Transverse colon (tissue), 4 donors: ENCODE measurements at regions not wholly inside any gene's neighbourhood (a gene's known extent, or its start where the extent isn't known, plus 50 kb on each side); places are given as distances from the start of the nearest gene placed in this dataset.
"Not testable (repeated sequence)": the region's sequence is repeated elsewhere in the genome, so short reads cannot be mapped to it uniquely, and the experiment has no call there.

ENCODE experiments used
- CTCF ChIP-seq, 5 experiments: fragments of 200-600 bp in 3 of 5; fragments of 450-650 bp in 2 of 5; sonication (generic) in 3 of 5; IDR thresholded peaks; 1 replicate in 2 of 5; 2 replicates in 3 of 5; pipeline ENCODE4 v1.5.1; 2016 to 2017; ENCODE audit warnings: antibody characterized with exemption in 5 of 5, inconsistent platforms in 3 of 5, mild to moderate bottlenecking in 2 of 5, moderate library complexity in 1 of 5
- EP300 ChIP-seq: sonication (generic); formaldehyde crosslinking; IDR thresholded peaks from one replicate; pipeline ENCODE4 v1.6.1; 2017; ENCODE audit warnings: antibody characterized with exemption, low read depth
- POLR2AphosphoS5 ChIP-seq, 3 donors: sonication (generic); formaldehyde crosslinking; IDR thresholded peaks; one replicate each; pipeline ENCODE4 v1.6.1; 2016; ENCODE audit warnings: antibody characterized with exemption in 3 of 3

- TF ChIP-seq EP300; CTCF (IDR thresholded peaks at IDR 0.05); POLR2AphosphoS5 (IDR thresholded peaks at IDR 0.05): not testable (repeated sequence)
Measured at GRCh38 chr13:53452263-53452808, 423.7 kb downstream of the OLFM4 start.
